HG03108 (cell line): ENCODE measurements at regions not wholly inside any gene's neighbourhood (a gene's known extent, or its start where the extent isn't known, plus 50 kb on each side); places are given as distances from the start of the nearest gene placed in this dataset.
"Not testable (repeated sequence)": the region's sequence is repeated elsewhere in the genome, so short reads cannot be mapped to it uniquely, and the experiment has no call there.

Experiments
- ATAC-seq: cut with Tn5 transposase; IDR thresholded peaks from one replicate; pipeline ENCODE4 v1.9.1; 2021; ENCODE audit warnings: moderate library complexity; ENCODE audit not compliant: unreplicated experiment

GRCh38 chr11:29486301-29486700 lies 530.5 kb downstream of the KCNA4 start:
- ATAC-seq: no peak

DNA sequence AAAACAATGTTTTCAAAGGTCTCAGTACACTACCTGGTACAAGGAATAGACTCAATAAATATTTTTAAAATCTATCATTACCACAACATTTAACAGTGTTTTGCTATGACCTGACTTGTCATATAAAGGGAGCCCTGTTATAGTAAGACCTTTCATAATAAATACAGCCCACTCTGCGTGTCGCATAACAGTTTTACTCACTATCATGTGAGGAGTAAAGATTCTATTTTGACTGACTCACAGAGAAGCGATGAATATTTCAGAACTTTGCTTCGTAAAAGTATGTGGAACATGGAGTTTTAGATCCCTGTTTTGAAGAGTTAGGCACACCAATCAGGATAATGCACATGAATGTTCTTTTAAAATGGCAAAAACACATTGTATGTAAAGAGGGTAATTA lies 531.2 kb downstream of the KCNA4 start:
- ATAC-seq: no peak

- ATAC-seq: no peak
Measured at GRCh38 chr11:29484548-29484947, 532.3 kb downstream of the KCNA4 start.

- no peak for ATAC-seq
Measured at GRCh38 chr11:29483831-29484230, 533.0 kb downstream of the KCNA4 start.

DNA sequence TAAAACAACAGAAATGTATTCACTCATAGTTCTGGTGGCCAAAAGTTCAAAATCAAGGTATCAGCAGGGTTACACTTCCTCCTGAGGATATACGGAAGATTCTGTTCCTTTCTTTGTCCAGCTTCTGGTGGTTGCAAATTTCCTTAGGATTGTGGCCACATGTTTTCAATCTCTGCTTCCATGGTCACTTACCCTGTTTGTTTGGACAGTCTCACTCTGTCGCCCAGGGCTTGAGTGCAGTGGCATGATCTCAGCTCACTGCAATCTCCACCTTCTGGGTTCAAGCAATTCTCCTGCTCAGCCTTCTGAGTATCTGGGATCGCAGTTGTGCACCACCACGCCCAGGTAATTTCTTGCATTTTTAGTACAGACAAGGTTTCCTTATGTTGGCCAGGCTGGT lies 534.3 kb downstream of the KCNA4 start:
- ATAC-seq: no peak

DNA sequence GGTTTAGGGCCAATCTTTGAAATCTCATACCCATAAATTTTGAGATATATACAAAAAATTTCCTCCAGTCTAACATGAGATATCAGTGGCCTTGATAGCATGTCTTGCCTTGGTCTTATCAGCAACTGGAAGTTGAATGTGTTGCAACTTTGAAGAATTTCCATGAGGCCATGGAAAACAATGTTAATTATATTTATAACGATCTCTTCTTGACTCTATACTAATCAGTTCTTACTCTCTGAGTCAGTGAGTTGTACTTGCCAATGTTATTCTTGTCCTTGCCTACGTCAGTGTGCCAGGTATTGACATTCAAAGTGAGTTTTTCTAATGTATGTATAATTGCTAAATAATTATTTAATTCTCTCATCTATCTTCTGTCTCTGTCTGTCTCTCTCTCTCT lies 535.1 kb downstream of the KCNA4 start:
- ATAC-seq: no peak

GRCh38 chr11:29480981-29481380 lies 535.8 kb downstream of the KCNA4 start:
- ATAC-seq: no peak

GRCh38 chr11:29458252-29458651 lies 558.6 kb downstream of the KCNA4 start:
- no peak for ATAC-seq

GRCh38 chr11:29452146-29452545 lies 564.7 kb downstream of the KCNA4 start:
- no peak for ATAC-seq

DNA sequence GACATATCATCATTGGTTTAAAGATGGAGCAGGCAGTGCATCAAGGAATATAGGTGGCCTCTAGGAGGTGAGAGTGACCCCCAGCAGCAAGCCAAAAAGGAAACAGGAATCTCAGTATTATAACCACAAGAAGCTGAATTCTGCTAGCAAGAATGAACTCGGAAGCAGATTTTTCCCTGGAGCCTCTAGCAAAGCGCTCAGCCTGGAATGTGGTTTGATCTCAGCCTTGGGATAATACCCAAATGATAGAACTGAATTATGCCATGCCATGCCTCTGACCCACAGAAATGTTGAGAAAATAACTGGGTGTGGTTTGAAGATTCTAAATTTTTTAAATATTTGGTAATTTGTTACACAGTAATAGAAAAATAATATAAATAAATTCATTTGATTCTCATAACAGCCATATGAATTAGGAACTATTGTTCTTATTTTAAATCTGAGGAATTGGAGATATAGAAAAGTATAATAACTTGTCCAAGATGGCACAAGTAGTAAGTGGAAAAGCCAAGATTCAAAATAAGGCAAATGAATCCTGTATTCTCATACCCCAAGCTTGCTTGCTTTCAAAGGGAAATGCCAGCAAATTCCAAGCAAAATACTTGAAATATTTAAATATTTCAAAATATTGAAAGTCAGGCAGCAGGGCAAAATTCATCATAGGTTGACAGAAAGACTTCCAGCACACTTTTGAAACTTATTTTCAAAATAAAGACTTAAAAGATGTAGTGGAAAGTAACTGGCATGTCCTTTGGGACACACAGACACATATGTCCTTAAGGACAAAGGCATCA lies 567.4 kb downstream of the KCNA4 start:
- ATAC-seq: no peak

DNA sequence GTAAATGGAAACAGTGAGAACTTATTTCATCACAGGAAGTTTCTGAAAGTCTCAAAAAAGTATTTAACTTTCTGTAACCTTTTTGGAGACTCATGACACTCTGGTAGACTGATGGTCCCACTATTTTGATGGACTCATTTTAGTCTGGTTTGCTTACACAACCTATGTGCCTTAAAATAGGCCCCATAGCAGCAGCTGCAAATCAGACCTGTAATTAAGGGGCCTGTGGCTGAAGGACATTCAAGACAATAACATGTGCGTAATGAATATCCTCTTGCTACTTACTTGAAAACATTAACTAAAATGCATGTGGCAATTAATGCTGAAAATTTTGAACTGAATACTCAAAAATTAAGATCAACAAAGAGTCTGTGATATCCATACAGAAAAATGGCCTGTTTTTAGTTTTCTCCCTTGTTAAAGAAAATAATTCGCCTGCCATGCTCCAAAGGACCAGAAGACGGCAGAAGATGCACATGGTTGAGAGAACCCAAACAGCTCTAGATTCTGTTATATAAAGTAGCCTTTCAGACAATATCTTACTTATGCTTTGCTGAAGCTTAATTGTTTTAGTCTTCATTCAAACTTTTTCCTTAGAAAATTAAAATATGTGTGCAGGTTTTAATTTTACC lies 568.5 kb downstream of the KCNA4 start:
- no peak for ATAC-seq

- no peak for ATAC-seq
Measured at GRCh38 chr11:29447821-29448220, 569.0 kb downstream of the KCNA4 start.

DNA sequence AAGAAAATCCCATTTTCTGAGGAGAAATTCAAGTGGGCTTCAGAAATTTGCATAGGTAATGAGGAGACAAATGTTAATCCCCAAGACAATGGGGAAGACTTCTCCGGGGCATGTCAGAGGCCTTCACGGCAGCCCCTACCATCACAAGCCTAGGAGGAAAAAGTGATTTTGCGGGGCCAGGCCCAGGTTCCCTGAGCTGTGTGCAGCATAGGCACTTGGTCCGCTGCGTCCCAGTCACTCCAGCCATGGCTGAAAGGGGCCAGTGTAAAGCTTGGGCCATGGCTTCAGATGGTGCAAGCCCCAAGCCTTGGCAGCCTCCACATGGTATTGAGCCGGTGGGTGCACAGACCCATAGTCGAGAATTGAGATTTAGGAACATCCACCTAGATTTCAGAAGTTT lies 570.7 kb downstream of the KCNA4 start:
- ATAC-seq: no peak

DNA sequence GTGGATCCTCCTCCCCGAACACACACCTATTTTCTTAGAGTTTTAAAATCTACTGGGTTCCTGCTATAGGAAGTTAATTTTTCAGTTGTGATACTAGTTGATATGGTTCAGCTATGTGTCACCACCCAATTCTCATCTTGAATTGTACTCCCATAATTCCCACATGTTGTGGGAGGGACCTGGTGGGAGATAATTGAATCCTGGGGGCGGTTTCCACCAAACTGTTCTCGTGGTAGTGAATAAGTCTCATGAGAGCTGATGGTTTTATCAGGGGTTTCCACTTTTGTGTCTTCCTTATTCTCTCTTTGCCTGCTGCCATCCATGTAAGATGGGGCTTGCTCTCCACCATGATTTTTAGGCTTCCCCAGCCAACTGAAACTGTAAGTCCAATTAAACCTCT lies 571.6 kb downstream of the KCNA4 start:
- ATAC-seq: not testable (repeated sequence)

- no peak for ATAC-seq
Measured at GRCh38 chr11:29438815-29439214, 578.0 kb downstream of the KCNA4 start.

DNA sequence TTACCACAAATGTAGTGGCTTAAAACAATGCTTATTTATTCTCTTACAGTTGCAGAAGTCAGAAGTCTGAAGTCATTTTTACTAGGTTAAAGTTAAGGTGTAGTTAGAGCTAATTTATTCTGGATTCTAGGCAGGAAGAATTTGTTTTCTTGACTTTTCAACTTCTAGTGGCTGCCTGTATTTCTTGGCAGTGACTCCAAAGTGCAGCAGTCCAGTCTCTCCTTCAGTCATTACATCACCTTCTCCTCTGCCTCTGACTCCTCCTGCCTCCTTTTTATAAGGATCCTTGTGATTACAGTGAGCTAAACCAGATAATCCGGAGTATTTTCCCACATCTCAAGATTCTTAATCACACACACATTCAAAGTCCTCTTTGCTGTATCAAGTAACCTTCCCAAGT lies 581.4 kb downstream of the KCNA4 start:
- no peak for ATAC-seq

GRCh38 chr11:29432719-29433325 lies 584.0 kb downstream of the KCNA4 start:
- ATAC-seq: no peak

GRCh38 chr11:29405305-29405704 lies 611.5 kb downstream of the KCNA4 start:
- ATAC-seq: no peak

DNA sequence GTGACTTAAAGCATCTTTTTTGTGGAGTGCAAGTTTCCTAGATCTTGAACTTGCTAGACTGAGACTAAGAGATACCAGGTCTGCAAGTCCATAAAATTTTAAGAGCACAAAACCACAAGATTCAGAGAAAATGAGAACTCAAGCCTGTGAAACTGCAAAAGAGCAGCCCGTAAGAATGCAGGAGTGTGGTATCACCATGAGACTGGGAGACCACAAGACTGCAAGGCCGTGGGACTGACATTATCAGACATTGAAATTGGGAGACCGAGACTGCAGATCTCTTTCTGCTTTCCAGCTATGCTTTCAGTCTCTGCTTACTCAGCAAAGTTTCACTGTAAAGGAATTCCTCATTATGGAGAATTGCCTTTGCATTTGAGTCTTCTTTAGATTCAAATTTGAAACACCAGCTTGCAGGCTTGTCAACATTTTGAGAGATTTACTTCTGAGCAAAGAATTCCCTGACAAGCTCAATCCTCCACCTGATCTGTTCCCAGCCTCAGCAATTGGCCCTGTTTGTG lies 621.2 kb downstream of the KCNA4 start:
- ATAC-seq: no peak

GRCh38 chr11:29389793-29390192 lies 627.0 kb downstream of the KCNA4 start:
- ATAC-seq: no peak

GRCh38 chr11:29373725-29374124 lies 643.1 kb downstream of the KCNA4 start:
- no peak for ATAC-seq

- ATAC-seq: no peak
Measured at GRCh38 chr11:29368126-29368525, 648.7 kb downstream of the KCNA4 start.
